ENCODE measurements at regions not wholly inside any gene's neighbourhood (a gene's known extent, or its start where the extent isn't known, plus 50 kb on each side); places are given as distances from the start of the nearest gene placed in this dataset.

GRCh38 chr4:17276776-17277175, 235.1 kb downstream of the QDPR start:
- Histone ChIP-seq H3K4me3 (no peak overlapping the region), H3K27ac (no peak overlapping the region), H3K4me1 (replicated peaks in 1 of 2) (peaks cover 11 to 17% of the 10 kb centered on the region in 2 donors), H3K36me3 (replicated peaks in 1 of 2) (no peaks in the 10 kb centered on the region), H3K9me3 (replicated peaks in 1 of 3) (no peaks in the 10 kb centered on the region), H3K27me3 (no peaks in the 10 kb centered on the region)
- no peak for TF ChIP-seq CTCF (IDR thresholded peaks at IDR 0.05)
- no peak for TF ChIP-seq POLR2A (IDR thresholded peaks at IDR 0.05)
- 47 to 72% (median 58%) methylated on average over 6 of the region's 6 CpGs for WGBS, 4 donors
- peak in 1 of 7 donors; percentile 18 for DNase-seq
- intact Hi-C loops (cut with DNase I) = no loop called here

GRCh38 chr4:17275836-17276235, 236.1 kb downstream of the QDPR start:
- Histone ChIP-seq H3K27me3 (no peaks in the 10 kb centered on the region), H3K4me1 (replicated peaks in 1 of 2) (peaks cover 11 to 17% of the 10 kb centered on the region in 2 donors), H3K9me3 (replicated peaks in 1 of 3) (no peaks in the 10 kb centered on the region), H3K4me3 (no peak overlapping the region), H3K27ac (no peak overlapping the region), H3K36me3 (replicated peaks in 1 of 2) (no peaks in the 10 kb centered on the region)
- 34 to 53% (median 49%) methylated on average over 3 of the region's 3 CpGs for WGBS, 4 donors
- TF ChIP-seq CTCF (IDR thresholded peaks at IDR 0.05) (no peak), POLR2A (IDR thresholded peaks at IDR 0.05) (no peak)
- intact Hi-C loops (cut with DNase I) = no loop called here
- DNase-seq = no peak

GRCh38 chr4:17273047-17273446, 238.8 kb downstream of the QDPR start:
- Histone ChIP-seq H3K36me3 (replicated peaks in 1 of 2) (no peaks in the 10 kb centered on the region), H3K4me3 (no peak overlapping the region), H3K27me3 (no peaks in the 10 kb centered on the region), H3K9me3 (replicated peaks in 1 of 3) (no peaks in the 10 kb centered on the region), H3K27ac (no peak overlapping the region), H3K4me1 (replicated peaks in 1 of 2) (peaks cover 11 to 17% of the 10 kb centered on the region in 2 donors)
- intact Hi-C loops (cut with DNase I) = no loop called here
- DNase-seq = peak in 4 of 7 donors; percentile 16 to 35 (median 23)
- TF ChIP-seq POLR2A (IDR thresholded peaks at IDR 0.05) = no peak
- no peak for TF ChIP-seq CTCF (IDR thresholded peaks at IDR 0.05)

GRCh38 chr4:17272154-17272553, 239.7 kb downstream of the QDPR start:
- no peak for TF ChIP-seq POLR2A (IDR thresholded peaks at IDR 0.05)
- TF ChIP-seq CTCF (IDR thresholded peaks at IDR 0.05) = no peak
- 28 to 45% (median 37%) methylated on average over 6 of the region's 6 CpGs for WGBS, 4 donors

More at GRCh38 chr4:17272154-17272553, 239.7 kb downstream of the QDPR start:
- peak in 3 of 7 donors; percentile 26 to 50 (median 47) for DNase-seq
- Histone ChIP-seq H3K27me3 (no peaks in the 10 kb centered on the region), H3K36me3 (replicated peaks in 1 of 2) (no peaks in the 10 kb centered on the region), H3K27ac (no peak overlapping the region), H3K9me3 (replicated peaks in 1 of 3) (no peaks in the 10 kb centered on the region), H3K4me3 (no peak overlapping the region), H3K4me1 (replicated peaks in 1 of 2) (peaks cover 11 to 17% of the 10 kb centered on the region in 2 donors)
- intact Hi-C loops (cut with DNase I) = no loop called here
